ENCODE measurements at regions not wholly inside any gene's neighbourhood (a gene's known extent, or its start where the extent isn't known, plus 50 kb on each side); places are given as distances from the start of the nearest gene placed in this dataset.

DNA sequence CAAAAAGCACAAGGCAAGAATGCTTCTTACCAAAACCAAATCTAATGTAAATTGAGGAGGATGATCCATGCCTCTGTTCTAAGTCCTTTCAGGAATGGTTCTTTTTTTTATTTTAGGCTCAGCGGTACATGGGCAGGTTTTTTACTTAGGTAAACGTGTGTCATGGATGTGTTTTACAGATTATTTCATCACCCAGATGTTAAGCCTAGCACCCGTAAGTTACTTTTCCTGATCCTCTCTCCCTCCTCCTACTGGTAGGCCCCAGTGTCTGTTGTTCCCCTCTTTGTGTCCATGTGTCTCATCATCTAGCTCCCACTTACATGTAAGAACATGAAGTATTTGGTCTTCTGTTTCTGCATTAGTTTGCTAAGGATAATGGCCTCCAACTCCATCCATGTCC, 289.2 kb upstream of the THBS1 start:
- Histone ChIP-seq H3K9me3 (ENCODE audit: low read length) (no peaks in the 10 kb centered on the region), H3K4me3 (replicated peaks in 1 of 3; ENCODE audit: insufficient read depth in 1 of 3, low read depth in 2 of 3, low read length in 3 of 3) (no peak overlapping the region), H4K20me1 (ENCODE audit: insufficient read depth, low read length) (no peaks in the 10 kb centered on the region), H3K27me3 (ENCODE audit: control insufficient read depth in 1 of 2, insufficient read depth in 2 of 2, low read length in 2 of 2) (no peaks in the 10 kb centered on the region), H3K79me2 (ENCODE audit: insufficient read depth, low read length) (no peaks in the 10 kb centered on the region), H3K4me2 (ENCODE audit: low read depth, low read length) (no peak overlapping the region), H3K4me1 (ENCODE audit: insufficient read depth, low read length) (peaks cover 20% of the 10 kb centered on the region), H3K27ac (ENCODE audit: extremely low read length, insufficient read depth, low read length) (no peak overlapping the region), H2AFZ (ENCODE audit: low read length) (no peak overlapping the region), H3K9ac (ENCODE audit: insufficient read depth, low read depth, low read length) (no peak overlapping the region), H3K36me3 (replicated peaks in 1 of 2; ENCODE audit: control insufficient read depth in 1 of 2, insufficient read depth in 2 of 2, low read length in 2 of 2) (no peaks in the 10 kb centered on the region)
- in situ Hi-C loops (cut with HindIII; ENCODE audit: extremely low pct_ligation_motif_present, low pct_unique_long_range_greater_than_20kb) (no loop called here), intact Hi-C loops (cut with micrococcal nuclease; ENCODE audit: unreplicated experiment) (no loop called here)
- BruUV-seq (replicated peaks): no TSS peak
- FAIRE-seq (no peak), DNase-seq (ENCODE audit: low spot score) (no peak), ATAC-seq (no peak)
- ChIA-PET CTCF (ENCODE audit: low intra/inter-chr PET ratio, low total read pairs) (no interaction called here), POLR2A (no interaction called here)
- TF ChIP-seq FOXA1 (IDR thresholded peaks at IDR 0.05) (no peak), FOXA1 (CRISPR knock-in tag; IDR thresholded peaks at IDR 0.05) (peak; percentile 41; the same call in 1 of the 2 replicates), ASH2L (IDR thresholded peaks at IDR 0.05; ENCODE audit: insufficient read length, low read depth, low read length) (no peak), CEBPG (CRISPR knock-in tag; IDR thresholded peaks at IDR 0.05) (0 out of 2 replicates have a peak, but pooled peaks have one; percentile 5), FOXA3 (CRISPR knock-in tag; IDR thresholded peaks at IDR 0.05) (0 out of 2 replicates have a peak, but pooled peaks have one; percentile 15), ATF4 (CRISPR knock-in tag; IDR thresholded peaks at IDR 0.05) (peak in 1 of 2 experiments; percentile 84; a peak in 2 of 4 replicates), NCOA5 (CRISPR knock-in tag; IDR thresholded peaks at IDR 0.05) (no peak), ZMYM2 (CRISPR knock-in tag; IDR thresholded peaks at IDR 0.05) (peak; percentile 31; the same call in 1 of the 2 replicates)
- 4% methylated on average over 3 of the region's 3 CpGs for WGBS (ENCODE audit: low lambda C conversion rate)

- no peaks in the 10 kb centered on the region for H3K27me3 ChIP-seq (ENCODE audit: control insufficient read depth in 1 of 2, insufficient read depth in 2 of 2, low read length in 2 of 2)
- no peaks in the 10 kb centered on the region for H3K36me3 ChIP-seq (replicated peaks in 1 of 2; ENCODE audit: control insufficient read depth in 1 of 2, insufficient read depth in 2 of 2, low read length in 2 of 2)
- 69% methylated on average over 1 of the region's 1 CpG for WGBS (ENCODE audit: low lambda C conversion rate)
- no peak for FAIRE-seq
- no peaks in the 10 kb centered on the region for H3K79me2 ChIP-seq (ENCODE audit: insufficient read depth, low read length)
- no peak for DNase-seq (ENCODE audit: low spot score)
- no peak for ATAC-seq
- BruUV-seq (replicated peaks): no TSS peak
- no peaks in the 10 kb centered on the region for H4K20me1 ChIP-seq (ENCODE audit: insufficient read depth, low read length)
- H3K4me3 ChIP-seq (replicated peaks in 1 of 3; ENCODE audit: insufficient read depth in 1 of 3, low read depth in 2 of 3, low read length in 3 of 3): no peak overlapping the region
- no peak overlapping the region for H3K4me2 ChIP-seq (ENCODE audit: low read depth, low read length)
- H3K9me3 ChIP-seq (ENCODE audit: low read length): no peaks in the 10 kb centered on the region
- in situ Hi-C loops (cut with HindIII; ENCODE audit: extremely low pct_ligation_motif_present, low pct_unique_long_range_greater_than_20kb) (no loop called here), intact Hi-C loops (cut with micrococcal nuclease; ENCODE audit: unreplicated experiment) (no loop called here)
- H3K4me1 ChIP-seq (ENCODE audit: insufficient read depth, low read length): peaks cover 10% of the 10 kb centered on the region
- H2AFZ ChIP-seq (ENCODE audit: low read length): no peak overlapping the region
- POLR2A ChIA-PET: no interaction called here
- H3K27ac ChIP-seq (ENCODE audit: extremely low read length, insufficient read depth, low read length): no peak overlapping the region
- no peak overlapping the region for H3K9ac ChIP-seq (ENCODE audit: insufficient read depth, low read depth, low read length)
- CTCF ChIA-PET (ENCODE audit: low intra/inter-chr PET ratio, low total read pairs): no interaction called here
- no peak for TF ChIP-seq PBX2 (CRISPR knock-in tag; IDR thresholded peaks at IDR 0.05)
- no peak for TF ChIP-seq ZNF296 (CRISPR knock-in tag; conservative IDR thresholded peaks at IDR 0.05)
- no peak for TF ChIP-seq TSC22D2 (CRISPR knock-in tag; IDR thresholded peaks at IDR 0.05; ENCODE audit: borderline replicate concordance)
- no peak for TF ChIP-seq CREM (IDR thresholded peaks at IDR 0.05)
- TF ChIP-seq CREM (CRISPR knock-in tag; IDR thresholded peaks at IDR 0.05): no peak
- no peak for TF ChIP-seq EZH2 (conservative IDR thresholded peaks at IDR 0.05; ENCODE audit: low read depth, low read length)
- no peak for TF ChIP-seq KLF9 (CRISPR knock-in tag; IDR thresholded peaks at IDR 0.05; ENCODE audit: low read depth)
- TF ChIP-seq MTA3 (CRISPR knock-in tag; IDR thresholded peaks at IDR 0.05): no peak
- TF ChIP-seq NONO (IDR thresholded peaks at IDR 0.05): no peak
- no peak for TF ChIP-seq NONO (CRISPR knock-in tag; conservative IDR thresholded peaks at IDR 0.05)
- no peak for TF ChIP-seq ZNF274 (CRISPR knock-in tag; IDR thresholded peaks at IDR 0.05)
- no peak for TF ChIP-seq IKZF4 (CRISPR knock-in tag; IDR thresholded peaks at IDR 0.05; ENCODE audit: borderline replicate concordance, low read depth, not compliant biosample characterization)
These were observed 283.9 kb upstream of the THBS1 start for GRCh38 chr15:39296955-39297354.
